CD4-positive, CD25-positive, alpha-beta regulatory T cell (primary cell): ENCODE measurements at regions not wholly inside any gene's neighbourhood (a gene's known extent, or its start where the extent isn't known, plus 50 kb on each side); places are given as distances from the start of the nearest gene placed in this dataset.

Source experiments
- ATAC-seq, 2 donors: fragments of 150-1000 bp; cut with Tn5 transposase; one replicate each; pipeline ENCODE4 v1.10.0; 2021; ENCODE audit warnings: low read depth in 2 of 2, moderate number of reproducible peaks in 2 of 2, moderate library complexity in 1 of 2
- DNase-seq, 3 donors: peaks; one replicate each; pipeline versions ENCODE4 v3.0.0 to v3.0.0-alpha.2; 2012 to 2022; ENCODE audit warnings: mixed read lengths in 1 of 3
- H3K27ac ChIP-seq: one replicate; pipeline ENCODE4 v1.7.0; 2013; ENCODE audit warnings: mild to moderate bottlenecking, low read length; ENCODE audit not compliant: insufficient read depth, poor library complexity, severe bottlenecking
- H3K27me3 ChIP-seq: one replicate; pipeline ENCODE4 v1.7.0; 2013; ENCODE audit warnings: low read length; ENCODE audit not compliant: control insufficient read depth, insufficient read depth
- H3K36me3 ChIP-seq: one replicate; pipeline ENCODE4 v1.7.0; 2013; ENCODE audit warnings: mild to moderate bottlenecking, low read length, moderate library complexity; ENCODE audit not compliant: control insufficient read depth, insufficient read depth
- H3K4me1 ChIP-seq: 2 replicates; pipeline ENCODE4 v1.7.0; 2013; ENCODE audit warnings: mild to moderate bottlenecking, low read length; ENCODE audit not compliant: insufficient read depth, control insufficient read depth, poor library complexity, severe bottlenecking
- H3K4me3 ChIP-seq: one replicate; pipeline ENCODE4 v1.7.0; 2013; ENCODE audit warnings: low read depth, mild to moderate bottlenecking, low read length, moderate library complexity
- H3K9me3 ChIP-seq, 2 experiments: 1 replicate in 1 of 2; 2 replicates in 1 of 2; pipeline ENCODE4 v1.7.0; 2013; ENCODE audit warnings: low read length in 2 of 2, mild to moderate bottlenecking in 1 of 2, moderate library complexity in 1 of 2; ENCODE audit not compliant: control insufficient read depth in 2 of 2
- H3K27ac Mint-ChIP-seq, 3 donors: one replicate each; pipeline ENCODE4 v1.8.0; 2020 to 2022; ENCODE audit warnings: mild to moderate bottlenecking in 3 of 3, mixed read lengths in 3 of 3, moderate library complexity in 2 of 3
- H3K27me3 Mint-ChIP-seq: one replicate; pipeline ENCODE4 v1.8.0; 2022; ENCODE audit warnings: mild to moderate bottlenecking, mixed read lengths
- H3K36me3 Mint-ChIP-seq: one replicate; pipeline ENCODE4 v1.8.0; 2020; ENCODE audit warnings: mixed read lengths
- H3K4me1 Mint-ChIP-seq, 4 donors: one replicate each; pipeline ENCODE4 v1.8.0; 2020 to 2022; ENCODE audit warnings: mixed read lengths in 4 of 4, mild to moderate bottlenecking in 1 of 4
- H3K4me3 Mint-ChIP-seq, 4 donors: one replicate each; pipeline ENCODE4 v1.8.0; 2020 to 2022; ENCODE audit warnings: mild to moderate bottlenecking in 4 of 4, mixed read lengths in 4 of 4, moderate library complexity in 3 of 4
- H3K9me3 Mint-ChIP-seq, 7 donors: one replicate each; pipeline ENCODE4 v1.8.0; 2020 to 2022; ENCODE audit warnings: mixed read lengths in 7 of 7, mild to moderate bottlenecking in 3 of 7, moderate library complexity in 2 of 7

- H3K27me3 ChIP-seq = no peaks in the 10 kb centered on the region
- no peaks in the 10 kb centered on the region for H3K9me3 ChIP-seq
- no peaks in the 10 kb centered on the region for H3K4me1 ChIP-seq
- H3K36me3 Mint-ChIP-seq = no peaks in the 10 kb centered on the region
- no peak overlapping the region for H3K4me3 ChIP-seq
- H3K4me1 Mint-ChIP-seq = peaks cover 0 to 5% (median 4%) of the 10 kb centered on the region in 4 donors
- H3K27me3 Mint-ChIP-seq = no peaks in the 10 kb centered on the region
- DNase-seq (no peak), ATAC-seq (no peak)
- H3K36me3 ChIP-seq = no peaks in the 10 kb centered on the region
- H3K9me3 Mint-ChIP-seq = peaks cover 0 to 4% (median 0%) of the 10 kb centered on the region in 7 donors
- H3K27ac Mint-ChIP-seq = no peak overlapping the region
- no peak overlapping the region for H3K27ac ChIP-seq
- no peak overlapping the region for H3K4me3 Mint-ChIP-seq
These were observed 453.5 kb upstream of the TNP1 start for GRCh38 chr2:217313386-217313785.

DNA sequence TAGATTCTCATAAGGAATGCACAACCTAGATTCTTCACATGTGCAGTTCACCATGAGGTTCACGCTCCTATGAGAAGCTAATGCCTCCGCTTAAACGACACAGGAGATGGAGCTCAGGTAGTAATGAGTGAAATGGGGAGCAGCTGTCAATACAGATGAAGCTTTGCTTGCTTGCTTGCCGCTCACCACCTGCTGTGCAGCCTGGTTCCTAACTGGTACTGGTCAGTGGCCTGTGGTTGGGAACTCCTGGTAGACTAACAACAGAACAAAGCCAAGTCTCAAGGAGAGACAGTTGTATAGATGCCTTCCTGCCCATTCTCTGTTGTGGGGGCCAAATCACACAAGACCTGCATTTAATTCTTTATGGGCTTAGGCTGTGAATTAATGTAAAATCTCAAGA lies 449.2 kb upstream of the TNP1 start:
- DNase-seq (no peak), ATAC-seq (no peak)
- no peaks in the 10 kb centered on the region for H3K9me3 ChIP-seq
- no peaks in the 10 kb centered on the region for H3K27me3 ChIP-seq
- H3K4me3 Mint-ChIP-seq = no peak overlapping the region
- H3K27ac ChIP-seq = no peak overlapping the region
- H3K9me3 Mint-ChIP-seq = peaks cover 0 to 1% (median 0%) of the 10 kb centered on the region in 7 donors
- no peak overlapping the region for H3K27ac Mint-ChIP-seq
- no peaks in the 10 kb centered on the region for H3K27me3 Mint-ChIP-seq
- no peak overlapping the region for H3K4me3 ChIP-seq
- H3K36me3 ChIP-seq = no peaks in the 10 kb centered on the region
- H3K4me1 Mint-ChIP-seq = no peaks in the 10 kb centered on the region
- no peaks in the 10 kb centered on the region for H3K36me3 Mint-ChIP-seq
- no peaks in the 10 kb centered on the region for H3K4me1 ChIP-seq

DNA sequence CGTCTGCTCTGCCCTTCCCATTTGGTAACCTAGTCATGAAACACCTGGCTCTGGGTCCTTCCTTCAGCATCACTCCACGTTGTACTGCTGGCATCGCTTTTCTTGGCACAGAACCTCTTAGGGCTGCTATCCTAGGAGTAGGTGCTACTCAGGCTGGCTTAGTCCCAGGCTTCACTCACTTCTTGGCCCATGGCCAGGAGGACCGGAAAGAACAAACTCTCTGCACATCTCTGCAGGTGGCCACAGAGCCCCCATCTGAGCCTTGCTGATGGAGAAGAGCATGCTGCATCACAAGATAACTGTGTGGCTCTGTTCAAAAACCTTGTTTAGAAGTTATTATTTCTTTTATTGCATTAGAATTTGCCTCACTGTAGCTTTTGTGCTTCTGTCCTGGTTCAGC lies 447.2 kb upstream of the TNP1 start:
- Histone ChIP-seq H3K27me3 (peaks cover 2% of the 10 kb centered on the region), H3K4me1 (no peaks in the 10 kb centered on the region), H3K4me3 (no peak overlapping the region), H3K36me3 (no peaks in the 10 kb centered on the region), H3K9me3 (no peaks in the 10 kb centered on the region), H3K27ac (no peak overlapping the region)
- H3K4me1 Mint-ChIP-seq = no peaks in the 10 kb centered on the region
- H3K27me3 Mint-ChIP-seq = no peaks in the 10 kb centered on the region
- no peaks in the 10 kb centered on the region for H3K36me3 Mint-ChIP-seq
- H3K4me3 Mint-ChIP-seq = no peak overlapping the region
- no peak for ATAC-seq
- no peak for DNase-seq
- no peak overlapping the region for H3K27ac Mint-ChIP-seq
- H3K9me3 Mint-ChIP-seq = peaks cover 0 to 1% (median 0%) of the 10 kb centered on the region in 7 donors

DNA sequence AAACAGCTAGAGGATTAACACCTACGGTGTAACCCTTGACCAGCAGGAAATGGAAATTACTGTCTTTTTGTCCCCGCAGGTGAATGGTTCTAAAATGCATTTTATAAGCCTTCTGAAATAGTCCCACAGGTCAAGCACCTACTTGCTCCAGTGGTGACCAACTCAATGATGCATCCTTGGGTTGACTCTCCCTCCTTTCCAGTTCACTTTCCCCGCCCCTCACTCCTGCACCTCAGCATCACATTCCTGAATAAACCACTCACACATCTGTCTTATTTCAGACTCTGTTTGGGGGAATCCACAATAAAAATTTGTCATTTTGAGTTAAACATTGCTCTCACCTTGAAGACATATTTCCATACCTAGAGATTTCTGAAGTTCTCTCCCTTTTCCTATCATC lies 446.0 kb upstream of the TNP1 start:
- no peak overlapping the region for H3K4me3 ChIP-seq
- H3K9me3 ChIP-seq = no peaks in the 10 kb centered on the region
- no peaks in the 10 kb centered on the region for H3K4me1 ChIP-seq
- DNase-seq (no peak), ATAC-seq (no peak)
- Mint-ChIP-seq H3K4me1 (no peaks in the 10 kb centered on the region), H3K4me3 (no peak overlapping the region), H3K27ac (no peak overlapping the region), H3K36me3 (no peaks in the 10 kb centered on the region), H3K27me3 (no peaks in the 10 kb centered on the region), H3K9me3 (peaks cover 0 to 1% (median 0%) of the 10 kb centered on the region in 7 donors)
- H3K36me3 ChIP-seq = no peaks in the 10 kb centered on the region
- peaks cover 2% of the 10 kb centered on the region for H3K27me3 ChIP-seq
- H3K27ac ChIP-seq = no peak overlapping the region

GRCh38 chr2:217304582-217304981 lies 444.7 kb upstream of the TNP1 start:
- Histone ChIP-seq H3K27me3 (peaks cover 2% of the 10 kb centered on the region), H3K4me3 (no peak overlapping the region), H3K4me1 (no peaks in the 10 kb centered on the region), H3K36me3 (no peaks in the 10 kb centered on the region), H3K9me3 (no peaks in the 10 kb centered on the region), H3K27ac (no peak overlapping the region)
- H3K4me1 Mint-ChIP-seq = no peaks in the 10 kb centered on the region
- no peak for DNase-seq
- H3K27me3 Mint-ChIP-seq = no peaks in the 10 kb centered on the region
- no peak overlapping the region for H3K27ac Mint-ChIP-seq
- ATAC-seq = no peak
- H3K4me3 Mint-ChIP-seq = no peak overlapping the region
- peaks cover 0 to 1% (median 0%) of the 10 kb centered on the region in 7 donors for H3K9me3 Mint-ChIP-seq
- H3K36me3 Mint-ChIP-seq = no peaks in the 10 kb centered on the region

GRCh38 chr2:217302856-217303255 lies 443.0 kb upstream of the TNP1 start:
- ATAC-seq = no peak
- H3K27me3 Mint-ChIP-seq = no peaks in the 10 kb centered on the region
- H3K4me3 Mint-ChIP-seq = no peak overlapping the region
- no peak overlapping the region for H3K27ac Mint-ChIP-seq
- no peaks in the 10 kb centered on the region for H3K9me3 ChIP-seq
- no peak overlapping the region for H3K4me3 ChIP-seq
- no peak for DNase-seq
- H3K9me3 Mint-ChIP-seq = no peaks in the 10 kb centered on the region
- no peaks in the 10 kb centered on the region for H3K36me3 ChIP-seq
- no peak overlapping the region for H3K27ac ChIP-seq
- H3K4me1 ChIP-seq = no peaks in the 10 kb centered on the region
- H3K4me1 Mint-ChIP-seq = no peaks in the 10 kb centered on the region
- no peaks in the 10 kb centered on the region for H3K36me3 Mint-ChIP-seq
- peaks cover 2% of the 10 kb centered on the region for H3K27me3 ChIP-seq

DNA sequence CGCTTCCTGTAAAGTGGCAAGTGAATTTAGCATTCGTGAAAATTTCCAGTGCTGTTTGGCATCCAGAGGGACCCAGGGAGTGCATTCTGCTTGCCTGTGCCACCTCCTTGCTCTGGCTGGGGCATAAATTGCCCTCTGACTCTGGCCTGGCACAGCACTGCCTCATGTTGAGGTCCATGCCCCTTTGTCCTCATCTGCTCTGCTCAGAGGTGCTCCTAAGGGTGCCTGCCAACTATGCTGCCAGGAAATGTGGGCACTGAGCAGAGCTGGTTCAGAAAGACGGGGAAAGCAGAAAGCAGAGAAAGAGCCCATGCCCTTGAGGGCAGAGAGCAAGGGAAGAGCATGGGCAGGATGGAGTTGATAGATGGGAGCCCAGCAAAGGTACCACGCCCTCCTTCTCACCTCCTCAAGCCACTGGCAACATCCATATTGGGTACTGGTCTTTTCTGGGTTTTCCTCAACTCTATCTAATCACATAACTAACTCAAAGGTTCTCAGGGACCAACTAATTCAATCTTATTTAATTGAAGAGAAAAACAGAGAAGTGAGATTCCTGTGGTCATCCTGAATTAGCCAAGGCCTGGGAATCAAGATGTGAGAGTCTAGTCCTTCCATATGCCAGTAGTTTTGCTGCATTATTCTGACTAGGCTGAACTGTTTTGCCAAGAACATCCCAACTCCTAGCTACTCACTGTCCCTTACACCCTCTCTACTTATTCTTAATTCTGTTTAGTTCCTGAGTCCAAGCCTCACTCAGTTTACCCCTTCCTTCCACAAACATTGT lies 441.5 kb upstream of the TNP1 start:
- Histone ChIP-seq H3K4me3 (no peak overlapping the region), H3K27me3 (peaks cover 2% of the 10 kb centered on the region), H3K36me3 (no peaks in the 10 kb centered on the region), H3K4me1 (no peaks in the 10 kb centered on the region), H3K27ac (no peak overlapping the region), H3K9me3 (peaks cover 0 to 3% of the 10 kb centered on the region in 2 experiments)
- H3K9me3 Mint-ChIP-seq = peaks cover 0 to 7% (median 0%) of the 10 kb centered on the region in 7 donors
- DNase-seq (no peak), ATAC-seq (no peak)
- no peaks in the 10 kb centered on the region for H3K27me3 Mint-ChIP-seq
- no peaks in the 10 kb centered on the region for H3K4me1 Mint-ChIP-seq
- H3K27ac Mint-ChIP-seq = no peak overlapping the region
- H3K36me3 Mint-ChIP-seq = no peaks in the 10 kb centered on the region
- no peak overlapping the region for H3K4me3 Mint-ChIP-seq

DNA sequence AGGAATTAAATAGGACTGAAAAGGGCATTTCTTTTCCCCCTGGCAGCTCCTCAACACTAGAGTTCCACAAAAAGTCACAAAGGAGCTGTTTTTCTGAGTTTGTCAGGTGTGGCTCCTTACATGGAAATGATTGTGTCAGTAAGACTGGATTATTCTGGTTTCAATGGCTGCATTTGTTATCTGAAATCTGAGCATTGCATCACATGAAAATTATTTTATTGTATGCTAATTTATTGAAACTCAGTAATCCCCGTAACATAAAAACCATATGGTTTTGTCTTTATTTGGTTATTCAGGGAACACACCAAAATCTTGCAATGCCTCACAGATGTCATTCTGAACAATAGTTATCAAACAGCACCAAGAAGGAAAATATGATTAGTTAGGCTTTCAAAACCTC lies 439.7 kb upstream of the TNP1 start:
- Mint-ChIP-seq H3K27me3 (no peaks in the 10 kb centered on the region), H3K4me3 (no peak overlapping the region), H3K4me1 (no peaks in the 10 kb centered on the region), H3K36me3 (no peaks in the 10 kb centered on the region), H3K27ac (no peak overlapping the region), H3K9me3 (peaks cover 0 to 7% (median 0%) of the 10 kb centered on the region in 7 donors)
- H3K36me3 ChIP-seq = no peaks in the 10 kb centered on the region
- H3K4me1 ChIP-seq = no peaks in the 10 kb centered on the region
- ATAC-seq (no peak), DNase-seq (no peak)
- peaks cover 0 to 3% of the 10 kb centered on the region in 2 experiments for H3K9me3 ChIP-seq
- H3K4me3 ChIP-seq = no peak overlapping the region
- H3K27me3 ChIP-seq = peaks cover 2% of the 10 kb centered on the region
- H3K27ac ChIP-seq = no peak overlapping the region
